ENCODE measurements at regions not wholly inside any gene's neighbourhood (a gene's known extent, or its start where the extent isn't known, plus 50 kb on each side); places are given as distances from the start of the nearest gene placed in this dataset.
"Not testable (repeated sequence)": the region's sequence is repeated elsewhere in the genome, so short reads cannot be mapped to it uniquely, and the experiment has no call there.

- no peak for DNase-seq (ENCODE audit: low spot score)
These were observed 72.5 kb downstream of the RRAGC start for GRCh38 chr1:38787041-38787440.

GRCh38 chr1:38786040-38786436, 73.5 kb downstream of the RRAGC start:
- DNase-seq (ENCODE audit: low spot score), result no peak

GRCh38 chr1:38785285-38786039, 74.1 kb downstream of the RRAGC start:
- no peak for DNase-seq (ENCODE audit: low spot score)

- no peak for DNase-seq (ENCODE audit: low spot score)
These were observed 74.9 kb downstream of the RRAGC start for GRCh38 chr1:38784452-38785284.

- no peak for DNase-seq (ENCODE audit: low spot score)
These were observed 75.8 kb downstream of the RRAGC start for GRCh38 chr1:38783640-38784229.

GRCh38 chr1:38781872-38782617, 77.5 kb downstream of the RRAGC start:
- DNase-seq (ENCODE audit: low spot score), result no peak

GRCh38 chr1:38780133-38780532, 79.4 kb downstream of the RRAGC start:
- DNase-seq (ENCODE audit: low spot score), result no peak

GRCh38 chr1:38779491-38779890, 80.1 kb downstream of the RRAGC start:
- DNase-seq (ENCODE audit: low spot score), result no peak

- DNase-seq (ENCODE audit: low spot score), result no peak
These were observed 81.1 kb downstream of the RRAGC start for GRCh38 chr1:38778521-38778920.

- no peak for DNase-seq (ENCODE audit: low spot score)
These were observed 81.5 kb downstream of the RRAGC start for GRCh38 chr1:38778051-38778450.

GRCh38 chr1:38777464-38777957, 82.1 kb downstream of the RRAGC start:
- DNase-seq (ENCODE audit: low spot score), result no peak

- DNase-seq (ENCODE audit: low spot score), result no peak
These were observed 83.0 kb downstream of the RRAGC start for GRCh38 chr1:38776466-38777065.

- DNase-seq (ENCODE audit: low spot score), result no peak
These were observed 84.3 kb downstream of the RRAGC start for GRCh38 chr1:38775175-38775845.

- no peak for DNase-seq (ENCODE audit: low spot score)
These were observed 86.1 kb downstream of the RRAGC start for GRCh38 chr1:38773483-38773882.

GRCh38 chr1:38772953-38773352, 86.6 kb downstream of the RRAGC start:
- no peak for DNase-seq (ENCODE audit: low spot score)

- no peak for DNase-seq (ENCODE audit: low spot score)
These were observed 87.5 kb downstream of the RRAGC start for GRCh38 chr1:38772026-38772425.

GRCh38 chr1:38770516-38771173, 88.9 kb downstream of the RRAGC start:
- not testable (repeated sequence) for DNase-seq (ENCODE audit: low spot score)

GRCh38 chr1:38766125-38766524, 93.4 kb downstream of the RRAGC start:
- no peak for DNase-seq (ENCODE audit: low spot score)

- no peak for DNase-seq (ENCODE audit: low spot score)
These were observed 96.5 kb downstream of the RRAGC start for GRCh38 chr1:38763121-38763520.

GRCh38 chr1:38760562-38760961, 99.0 kb downstream of the RRAGC start:
- no peak for DNase-seq (ENCODE audit: low spot score)

- DNase-seq (ENCODE audit: low spot score), result no peak
These were observed 100.8 kb downstream of the RRAGC start for GRCh38 chr1:38758820-38759219.

All from AG20443 (cell line).